H1 (cell line): ENCODE measurements at regions not wholly inside any gene's neighbourhood (a gene's known extent, or its start where the extent isn't known, plus 50 kb on each side); places are given as distances from the start of the nearest gene placed in this dataset.

Experiments
- CTCF ChIA-PET: fragments of 300-600 bp; sonication (Branson Sonifier 250); formaldehyde crosslinking; loops from one replicate; lab custom pipeline; 2021; ENCODE audit not compliant: partially characterized antibody; lab: Charles Lee
- POLR2A ChIA-PET: fragments of 300-600 bp; sonication (Branson Sonifier 250); formaldehyde crosslinking; loops from one replicate; lab custom pipeline; 2021; ENCODE audit warnings: inconsistent platforms; ENCODE audit not compliant: partially characterized antibody; lab: Charles Lee
- DNase-seq, 2 experiments: peaks; one replicate each; pipeline versions ENCODE4 v3.0.0 to v3.0.0-alpha.2; 2010 to 2022; ENCODE audit warnings: low spot score in 2 of 2, low read depth in 1 of 2, mixed read lengths in 1 of 2
- FAIRE-seq: peaks from 2 replicates; lab custom pipeline; 2011; peaks lifted over from hg19 to GRCh38; lab: Jason Lieb, UNC
- H2AFZ ChIP-seq: 2 replicates; pipeline ENCODE4 v1.8.1; 2012; ENCODE audit warnings: low read length, inconsistent platforms
- H2AK5ac ChIP-seq: 2 replicates; pipeline ENCODE4 v1.6.1; 2013; ENCODE audit warnings: low read depth, low read length
- H2BK120ac ChIP-seq: replicated peaks from 2 replicates; pipeline ENCODE3; 2013; ENCODE audit warnings: low read depth, low read length, inconsistent platforms
- H2BK12ac ChIP-seq: 2 replicates; pipeline ENCODE4 v1.6.1; 2013; ENCODE audit warnings: low read depth, low read length
- H2BK15ac ChIP-seq: 2 replicates; pipeline ENCODE4 v1.6.1; 2013; ENCODE audit warnings: low read length
- H2BK20ac ChIP-seq: 2 replicates; pipeline ENCODE4 v1.6.1; 2013; ENCODE audit warnings: low read length
- H2BK5ac ChIP-seq: 2 replicates; pipeline ENCODE4 v1.6.1; 2013; ENCODE audit warnings: low read depth, low read length
- H3K14ac ChIP-seq: 2 replicates; pipeline ENCODE4 v1.6.1; 2013; ENCODE audit warnings: inconsistent platforms; ENCODE audit not compliant: insufficient read length
- H3K18ac ChIP-seq: 2 replicates; pipeline ENCODE4 v1.6.1; 2013; ENCODE audit warnings: low read length; ENCODE audit errors: extremely low read depth
- H3K23ac ChIP-seq: 2 replicates; pipeline ENCODE4 v1.6.1; 2013; ENCODE audit warnings: inconsistent platforms; ENCODE audit not compliant: insufficient read length
- H3K23me2 ChIP-seq: 2 replicates; pipeline ENCODE4 v1.6.1; 2013; ENCODE audit warnings: low read depth, low read length
- H3K27ac ChIP-seq: 2 replicates; pipeline ENCODE4 v1.6.1; 2011; ENCODE audit warnings: low read depth, low read length, inconsistent platforms
- H3K27me3 ChIP-seq, 4 experiments: replicated peaks in 1 of 4; 1 replicate in 1 of 4; 2 replicates in 3 of 4; pipeline versions ENCODE4 v1.6.1 to v1.8.1; 2011 to 2013; ENCODE audit warnings: low read length in 3 of 4, mild to moderate bottlenecking in 3 of 4, inconsistent platforms in 2 of 4, mixed read lengths in 2 of 4, moderate library complexity in 1 of 4; ENCODE audit not compliant: control insufficient read depth in 3 of 4, insufficient read depth in 3 of 4; ENCODE audit errors: extremely low read depth in 1 of 4
- H3K36me3 ChIP-seq, 4 experiments: 2 replicates each; pipeline versions ENCODE4 v1.6.1 to v1.8.1; 2011 to 2013; ENCODE audit warnings: mild to moderate bottlenecking in 4 of 4, low read length in 3 of 4, moderate library complexity in 2 of 4, control low read depth in 1 of 4, inconsistent platforms in 1 of 4; ENCODE audit not compliant: insufficient read depth in 4 of 4, control insufficient read depth in 2 of 4
- H3K4ac ChIP-seq: replicated peaks from 2 replicates; pipeline ENCODE3; 2013; ENCODE audit warnings: low read length, low read depth, mixed read lengths, inconsistent platforms; ENCODE audit not compliant: insufficient read length
- H3K4me1 ChIP-seq, 4 experiments: replicated peaks in 1 of 4; 1 replicate in 1 of 4; 2 replicates in 3 of 4; pipeline versions ENCODE4 v1.6.1 to v1.8.1; 2011 to 2013; ENCODE audit warnings: low read length in 3 of 4, inconsistent platforms in 2 of 4, mixed read lengths in 1 of 4; ENCODE audit not compliant: insufficient read depth in 4 of 4, control insufficient read depth in 3 of 4
- H3K4me2 ChIP-seq, 2 experiments: 2 replicates each; pipeline versions ENCODE4 v1.6.1 to v1.8.1; 2011 to 2013; ENCODE audit warnings: low read depth in 2 of 2, low read length in 2 of 2, control low read depth in 1 of 2, inconsistent platforms in 1 of 2, mild to moderate bottlenecking in 1 of 2; ENCODE audit not compliant: insufficient read depth in 1 of 2
- H3K4me3 ChIP-seq, 4 experiments: fragments of 200-600, 300-600 bp in 1 of 4; sonication (generic), shearing (Covaris generic), sonication (Bioruptor Twin) in 1 of 4; 2 replicates each; pipeline versions ENCODE4 v1.5.1 to v1.8.1; 2011 to 2016; ENCODE audit warnings: low read length in 4 of 4, low read depth in 3 of 4, control low read depth in 2 of 4, inconsistent platforms in 2 of 4, mild to moderate bottlenecking in 2 of 4, mixed read lengths in 1 of 4, moderate library complexity in 1 of 4; ENCODE audit not compliant: insufficient read depth in 2 of 4; ENCODE audit errors: extremely low read depth in 1 of 4
- H3K56ac ChIP-seq: replicated peaks from 2 replicates; pipeline ENCODE3; 2013; ENCODE audit warnings: low read depth, mild to moderate bottlenecking, mixed read lengths, low read length, inconsistent platforms; ENCODE audit not compliant: insufficient read length
- H3K79me1 ChIP-seq: 2 replicates; pipeline ENCODE4 v1.6.1; 2013; ENCODE audit warnings: low read depth, low read length, control low read depth
- H3K79me2 ChIP-seq, 2 experiments: 2 replicates each; pipeline versions ENCODE4 v1.6.1 to v1.8.1; 2012 to 2013; ENCODE audit warnings: low read length in 2 of 2, mild to moderate bottlenecking in 2 of 2, inconsistent platforms in 1 of 2; ENCODE audit not compliant: insufficient read depth in 2 of 2, control insufficient read depth in 1 of 2
- H3K9ac ChIP-seq, 4 experiments: replicated peaks in 1 of 4; 1 replicate in 1 of 4; 2 replicates in 3 of 4; pipeline versions ENCODE4 v1.6.1 to v1.8.1; 2011 to 2013; ENCODE audit warnings: low read depth in 3 of 4, low read length in 3 of 4, control low read depth in 2 of 4, mild to moderate bottlenecking in 2 of 4, moderate library complexity in 2 of 4, inconsistent platforms in 1 of 4; ENCODE audit errors: extremely low read depth in 1 of 4
- H3K9me3 ChIP-seq, 2 experiments: 2 replicates each; pipeline versions ENCODE4 v1.6.1 to v1.8.1; 2012 to 2013; ENCODE audit warnings: mild to moderate bottlenecking in 2 of 2, moderate library complexity in 2 of 2, control low read depth in 1 of 2, inconsistent platforms in 1 of 2, low read depth in 1 of 2, low read length in 1 of 2, mixed read lengths in 1 of 2; ENCODE audit not compliant: insufficient read depth in 2 of 2
- H4K20me1 ChIP-seq, 2 experiments: replicated peaks in 1 of 2; 2 replicates each; pipeline versions ENCODE3 to v1.8.1; 2011 to 2013; ENCODE audit warnings: inconsistent platforms in 2 of 2, low read length in 2 of 2, mild to moderate bottlenecking in 1 of 2; ENCODE audit not compliant: insufficient read depth in 2 of 2, control insufficient read depth in 1 of 2
- H4K5ac ChIP-seq: 2 replicates; pipeline ENCODE4 v1.6.1; 2013; ENCODE audit warnings: low read length, low read depth, mixed read lengths, inconsistent platforms; ENCODE audit not compliant: insufficient read length
- H4K8ac ChIP-seq: 2 replicates; pipeline ENCODE4 v1.8.0; 2013; ENCODE audit warnings: mild to moderate bottlenecking, moderate library complexity, low read length, inconsistent platforms; ENCODE audit not compliant: insufficient read depth; ENCODE audit errors: extremely low read depth
- H4K91ac ChIP-seq: replicated peaks from 2 replicates; pipeline ENCODE3; 2013; ENCODE audit warnings: low read length, mixed read lengths, inconsistent platforms; ENCODE audit not compliant: insufficient read length
- GTF2F1 ChIP-seq: IDR thresholded peaks from 2 replicates; pipeline ENCODE4 v1.6.1; 2012; ENCODE audit warnings: low read depth, low read length, improper control_type of control experiment, borderline replicate concordance
- HDAC2 ChIP-seq, 2 experiments: fragments of 300-600 bp in 1 of 2; sonication (generic) in 1 of 2; IDR thresholded peaks; 2 replicates each; pipeline ENCODE4 v1.6.1; 2011 to 2012; ENCODE audit warnings: low read depth in 2 of 2, low read length in 2 of 2, mild to moderate bottlenecking in 2 of 2, moderate library complexity in 2 of 2, borderline replicate concordance in 1 of 2, inconsistent platforms in 1 of 2
- SIX5 ChIP-seq: IDR thresholded peaks from 2 replicates; pipeline ENCODE4 v1.6.1; 2011; ENCODE audit warnings: mild to moderate bottlenecking, low read depth, low read length
- TEAD4 ChIP-seq: IDR thresholded peaks from 2 replicates; pipeline ENCODE4 v1.6.1; 2012; ENCODE audit warnings: low read depth, low read length, inconsistent platforms, mixed read lengths

DNA sequence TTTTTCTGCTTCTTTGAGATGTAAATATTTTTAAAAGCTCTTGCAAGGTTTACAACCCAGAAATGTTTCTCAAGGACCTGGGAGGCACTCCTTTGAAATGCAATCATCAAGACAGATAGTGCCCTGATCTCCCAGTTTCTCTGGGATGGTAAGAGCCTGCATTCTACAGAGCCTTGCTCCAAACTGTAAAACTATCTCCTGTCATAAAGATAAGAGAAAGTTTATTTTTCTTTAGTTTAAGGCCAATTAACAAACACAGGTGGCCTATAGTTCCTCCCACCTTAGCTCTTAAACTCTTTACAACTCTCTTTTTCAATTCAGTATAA is 1231.1 kb upstream of the NUDT12 start:
- H3K23ac ChIP-seq, result no peak overlapping the region
- no peaks in the 10 kb centered on the region for H4K20me1 ChIP-seq
- H3K4me3 ChIP-seq, result no peak overlapping the region
- H3K23me2 ChIP-seq, result no peaks in the 10 kb centered on the region
- H3K4me2 ChIP-seq, result no peak overlapping the region
- no peak for DNase-seq
- H2AFZ ChIP-seq, result no peak overlapping the region
- H2BK120ac ChIP-seq, result no peak overlapping the region
- no peak overlapping the region for H4K91ac ChIP-seq
- no peak overlapping the region for H2AK5ac ChIP-seq
- H3K36me3 ChIP-seq, result no peaks in the 10 kb centered on the region
- H3K9ac ChIP-seq, result no peak overlapping the region
- no peaks in the 10 kb centered on the region for H3K79me1 ChIP-seq
- CTCF ChIA-PET, result interaction anchor here (0.9 kb wide), 1 partner anchor 175 kb away, joined by 3 read pairs; no protein-coding TSS in a partner anchor
- no peak overlapping the region for H3K4ac ChIP-seq
- H3K27me3 ChIP-seq, result no peaks in the 10 kb centered on the region
- no peaks in the 10 kb centered on the region for H3K9me3 ChIP-seq
- no peaks in the 10 kb centered on the region for H3K79me2 ChIP-seq
- H3K56ac ChIP-seq, result no peak overlapping the region
- H3K14ac ChIP-seq, result no peak overlapping the region
- POLR2A ChIA-PET, result no interaction called here
- no peaks in the 10 kb centered on the region for H3K4me1 ChIP-seq
- H3K27ac ChIP-seq, result no peak overlapping the region
- H3K18ac ChIP-seq, result no peak overlapping the region
- no peak overlapping the region for H2BK12ac ChIP-seq
- H2BK20ac ChIP-seq, result no peak overlapping the region
- no peak overlapping the region for H2BK15ac ChIP-seq
- no peak overlapping the region for H4K5ac ChIP-seq
- no peak for FAIRE-seq
- H4K8ac ChIP-seq, result no peak overlapping the region
- TF ChIP-seq SIX5, result no peak
- no peak for TF ChIP-seq HDAC2 (IDR thresholded peaks at IDR 0.05; ENCODE audit: borderline replicate concordance in 1 of 2, low read depth in 2 of 2, low read length in 2 of 2)
- no peak for TF ChIP-seq GTF2F1
- no peak for TF ChIP-seq TEAD4
- no peak overlapping the region for H2BK5ac ChIP-seq
